ENCODE measurements at regions not wholly inside any gene's neighbourhood (a gene's known extent, or its start where the extent isn't known, plus 50 kb on each side); places are given as distances from the start of the nearest gene placed in this dataset.
A peak's percentile ranks its signal among the peaks of the same experiment; 100 is the strongest.

- peaks cover 4% of the 10 kb centered on the region for H3K4me1 ChIP-seq (ENCODE audit: control insufficient read depth, insufficient read depth, low read depth, low read length)
- no peak overlapping the region for H4K91ac ChIP-seq (ENCODE audit: low read length)
- no peak overlapping the region for H3K14ac ChIP-seq (ENCODE audit: low read length in 2 of 2)
- H2BK15ac ChIP-seq (ENCODE audit: low read depth, poor library complexity, severe bottlenecking) = no peak overlapping the region
- peaks cover 26 to 38% of the 10 kb centered on the region in 2 experiments for H3K27me3 ChIP-seq (ENCODE audit: control insufficient read depth in 1 of 2, insufficient read depth in 1 of 2, low read length in 2 of 2)
- no peak overlapping the region for H2BK5ac ChIP-seq (ENCODE audit: low read depth, low read length, poor library complexity, severe bottlenecking)
- no peak for DNase-seq
- no peak overlapping the region for H4K8ac ChIP-seq (ENCODE audit: low read length)
- H3K79me1 ChIP-seq (replicated peaks; ENCODE audit: low read length, poor library complexity, severe bottlenecking) = no peaks in the 10 kb centered on the region
- H3K9me3 ChIP-seq (ENCODE audit: control insufficient read depth, low read length) = no peaks in the 10 kb centered on the region
- H3K27ac ChIP-seq (ENCODE audit: low read length, poor library complexity, severe bottlenecking) = no peak overlapping the region
- H2AFZ ChIP-seq (ENCODE audit: low read depth, low read length) = no peak overlapping the region
- H3K23ac ChIP-seq (ENCODE audit: low read length in 2 of 2) = no peak overlapping the region
- H3K18ac ChIP-seq (ENCODE audit: low read depth in 1 of 2, low read length in 2 of 2) = no peak overlapping the region
- H2BK120ac ChIP-seq (ENCODE audit: low read depth, low read length) = no peak overlapping the region
- no peak overlapping the region for H3K4ac ChIP-seq (ENCODE audit: low read depth in 1 of 2, low read length in 2 of 2)
- no peak overlapping the region for H3K9ac ChIP-seq (ENCODE audit: low read length)
- no peak overlapping the region for H2AK5ac ChIP-seq (ENCODE audit: low read length, severe bottlenecking)
- no peak overlapping the region for H3K4me3 ChIP-seq (ENCODE audit: insufficient read depth in 1 of 2, low read depth in 1 of 2, low read length in 2 of 2)
- no peak overlapping the region for H2BK12ac ChIP-seq (ENCODE audit: low read length in 2 of 2)
- no peak overlapping the region for H3K4me2 ChIP-seq (ENCODE audit: low read length, poor library complexity, severe bottlenecking)
- H3K36me3 ChIP-seq (ENCODE audit: control insufficient read depth in 1 of 2, insufficient read depth in 2 of 2, low read depth in 1 of 2, low read length in 2 of 2) = no peaks in the 10 kb centered on the region
- WGBS = 90% methylated on average over 3 of the region's 3 CpGs
Measured at GRCh38 chr2:109679225-109679624, 65.1 kb downstream of the SOWAHC start.

- no peak overlapping the region for H2BK120ac ChIP-seq (ENCODE audit: low read depth, low read length)
- H3K18ac ChIP-seq (ENCODE audit: low read depth in 1 of 2, low read length in 2 of 2) = no peak overlapping the region
- 89% methylated on average over 5 of the region's 5 CpGs for WGBS
- no peak overlapping the region for H2BK5ac ChIP-seq (ENCODE audit: low read depth, low read length, poor library complexity, severe bottlenecking)
- H2BK12ac ChIP-seq (ENCODE audit: low read length in 2 of 2) = no peak overlapping the region
- no peak overlapping the region for H2AK5ac ChIP-seq (ENCODE audit: low read length, severe bottlenecking)
- H3K4me1 ChIP-seq (ENCODE audit: control insufficient read depth, insufficient read depth, low read depth, low read length) = peaks cover 4% of the 10 kb centered on the region
- no peaks in the 10 kb centered on the region for H3K79me1 ChIP-seq (replicated peaks; ENCODE audit: low read length, poor library complexity, severe bottlenecking)
- H3K9ac ChIP-seq (ENCODE audit: low read length) = no peak overlapping the region
- no peak overlapping the region for H3K27ac ChIP-seq (ENCODE audit: low read length, poor library complexity, severe bottlenecking)
- no peak overlapping the region for H2BK15ac ChIP-seq (ENCODE audit: low read depth, poor library complexity, severe bottlenecking)
- H3K14ac ChIP-seq (ENCODE audit: low read length in 2 of 2) = no peak overlapping the region
- H3K27me3 ChIP-seq (ENCODE audit: control insufficient read depth in 1 of 2, insufficient read depth in 1 of 2, low read length in 2 of 2) = peaks cover 26 to 38% of the 10 kb centered on the region in 2 experiments
- DNase-seq = peak; percentile 47
- no peak overlapping the region for H3K4me3 ChIP-seq (ENCODE audit: insufficient read depth in 1 of 2, low read depth in 1 of 2, low read length in 2 of 2)
- H3K9me3 ChIP-seq (ENCODE audit: control insufficient read depth, low read length) = no peaks in the 10 kb centered on the region
- H2AFZ ChIP-seq (ENCODE audit: low read depth, low read length) = no peak overlapping the region
- no peak overlapping the region for H4K8ac ChIP-seq (ENCODE audit: low read length)
- H3K4me2 ChIP-seq (ENCODE audit: low read length, poor library complexity, severe bottlenecking) = no peak overlapping the region
- no peak overlapping the region for H3K23ac ChIP-seq (ENCODE audit: low read length in 2 of 2)
- no peak overlapping the region for H3K4ac ChIP-seq (ENCODE audit: low read depth in 1 of 2, low read length in 2 of 2)
- no peaks in the 10 kb centered on the region for H3K36me3 ChIP-seq (ENCODE audit: control insufficient read depth in 1 of 2, insufficient read depth in 2 of 2, low read depth in 1 of 2, low read length in 2 of 2)
- no peak overlapping the region for H4K91ac ChIP-seq (ENCODE audit: low read length)
Measured at GRCh38 chr2:109679626-109680025, 65.5 kb downstream of the SOWAHC start.

GRCh38 chr2:109680523-109681297 lies 66.5 kb downstream of the SOWAHC start:
- Histone ChIP-seq H2AK5ac (ENCODE audit: low read length, severe bottlenecking) (no peak overlapping the region), H4K91ac (ENCODE audit: low read length) (no peak overlapping the region)
- 87% methylated on average over 11 of the region's 11 CpGs for WGBS

GRCh38 chr2:109681633-109682380 lies 67.6 kb downstream of the SOWAHC start:
- H2BK5ac ChIP-seq (ENCODE audit: low read depth, low read length, poor library complexity, severe bottlenecking) = no peak overlapping the region
- H4K8ac ChIP-seq (ENCODE audit: low read length) = no peak overlapping the region
- no peak overlapping the region for H3K14ac ChIP-seq (ENCODE audit: low read length in 2 of 2)
- no peak overlapping the region for H3K9ac ChIP-seq (ENCODE audit: low read length)
- peaks cover 15 to 31% of the 10 kb centered on the region in 2 experiments for H3K27me3 ChIP-seq (ENCODE audit: control insufficient read depth in 1 of 2, insufficient read depth in 1 of 2, low read length in 2 of 2)
- no peak overlapping the region for H3K4ac ChIP-seq (ENCODE audit: low read depth in 1 of 2, low read length in 2 of 2)
- 95% methylated on average over 5 of the region's 5 CpGs for WGBS
- no peak overlapping the region for H2AK5ac ChIP-seq (ENCODE audit: low read length, severe bottlenecking)
- H4K91ac ChIP-seq (ENCODE audit: low read length) = peak overlapping the region; percentile 28
- no peak for DNase-seq
- H2BK120ac ChIP-seq (ENCODE audit: low read depth, low read length) = no peak overlapping the region
- H3K18ac ChIP-seq (ENCODE audit: low read depth in 1 of 2, low read length in 2 of 2) = no peak overlapping the region
- no peaks in the 10 kb centered on the region for H3K36me3 ChIP-seq (ENCODE audit: control insufficient read depth in 1 of 2, insufficient read depth in 2 of 2, low read depth in 1 of 2, low read length in 2 of 2)
- H3K4me1 ChIP-seq (ENCODE audit: control insufficient read depth, insufficient read depth, low read depth, low read length) = peaks cover 4% of the 10 kb centered on the region
- no peak overlapping the region for H3K4me3 ChIP-seq (ENCODE audit: insufficient read depth in 1 of 2, low read depth in 1 of 2, low read length in 2 of 2)
- H2AFZ ChIP-seq (ENCODE audit: low read depth, low read length) = no peak overlapping the region
- no peak overlapping the region for H3K23ac ChIP-seq (ENCODE audit: low read length in 2 of 2)
- no peak overlapping the region for H2BK15ac ChIP-seq (ENCODE audit: low read depth, poor library complexity, severe bottlenecking)
- no peaks in the 10 kb centered on the region for H3K79me1 ChIP-seq (replicated peaks; ENCODE audit: low read length, poor library complexity, severe bottlenecking)
- H3K9me3 ChIP-seq (ENCODE audit: control insufficient read depth, low read length) = no peaks in the 10 kb centered on the region
- H3K4me2 ChIP-seq (ENCODE audit: low read length, poor library complexity, severe bottlenecking) = no peak overlapping the region
- no peak overlapping the region for H3K27ac ChIP-seq (ENCODE audit: low read length, poor library complexity, severe bottlenecking)
- no peak overlapping the region for H2BK12ac ChIP-seq (ENCODE audit: low read length in 2 of 2)

More at GRCh38 chr2:109680523-109681297, 66.5 kb downstream of the SOWAHC start:
- no peak overlapping the region for H2AFZ ChIP-seq (ENCODE audit: low read depth, low read length)
- H3K4me1 ChIP-seq (ENCODE audit: control insufficient read depth, insufficient read depth, low read depth, low read length) = peaks cover 4% of the 10 kb centered on the region
- H2BK15ac ChIP-seq (ENCODE audit: low read depth, poor library complexity, severe bottlenecking) = no peak overlapping the region
- H2BK5ac ChIP-seq (ENCODE audit: low read depth, low read length, poor library complexity, severe bottlenecking) = no peak overlapping the region
- no peak overlapping the region for H2BK120ac ChIP-seq (ENCODE audit: low read depth, low read length)
- no peak overlapping the region for H3K4me3 ChIP-seq (ENCODE audit: insufficient read depth in 1 of 2, low read depth in 1 of 2, low read length in 2 of 2)
- no peak overlapping the region for H4K8ac ChIP-seq (ENCODE audit: low read length)
- peaks cover 25 to 41% of the 10 kb centered on the region in 2 experiments for H3K27me3 ChIP-seq (ENCODE audit: control insufficient read depth in 1 of 2, insufficient read depth in 1 of 2, low read length in 2 of 2)
- H3K9me3 ChIP-seq (ENCODE audit: control insufficient read depth, low read length) = no peaks in the 10 kb centered on the region
- DNase-seq = no peak
- H3K18ac ChIP-seq (ENCODE audit: low read depth in 1 of 2, low read length in 2 of 2) = no peak overlapping the region
- H3K27ac ChIP-seq (ENCODE audit: low read length, poor library complexity, severe bottlenecking) = no peak overlapping the region
- H3K4me2 ChIP-seq (ENCODE audit: low read length, poor library complexity, severe bottlenecking) = no peak overlapping the region
- H3K4ac ChIP-seq (ENCODE audit: low read depth in 1 of 2, low read length in 2 of 2) = no peak overlapping the region
- no peak overlapping the region for H3K9ac ChIP-seq (ENCODE audit: low read length)
- no peak overlapping the region for H3K23ac ChIP-seq (ENCODE audit: low read length in 2 of 2)
- H3K36me3 ChIP-seq (ENCODE audit: control insufficient read depth in 1 of 2, insufficient read depth in 2 of 2, low read depth in 1 of 2, low read length in 2 of 2) = no peaks in the 10 kb centered on the region
- H3K79me1 ChIP-seq (replicated peaks; ENCODE audit: low read length, poor library complexity, severe bottlenecking) = no peaks in the 10 kb centered on the region
- no peak overlapping the region for H3K14ac ChIP-seq (ENCODE audit: low read length in 2 of 2)
- H2BK12ac ChIP-seq (ENCODE audit: low read length in 2 of 2) = no peak overlapping the region
